MCF 10A (cell line): ENCODE measurements at regions not wholly inside any gene's neighbourhood (a gene's known extent, or its start where the extent isn't known, plus 50 kb on each side); places are given as distances from the start of the nearest gene placed in this dataset.

Experiments
- BruUV-seq: library from RNA; stranded (reverse); fragments of 400-500 nt; replicated peaks from 2 replicates; lab custom pipeline; 2021; lab: Mats Ljungman, UMichigan
- CTCF ChIA-PET: fragments of 300-600 bp; sonication (Branson Sonifier 250); formaldehyde crosslinking; extraction: SDS; loops from one replicate; lab custom pipeline; 2021; ENCODE audit warnings: antibody characterized with exemption, inconsistent platforms; lab: Yijun Ruan, JAX
- POLR2A ChIA-PET: fragments of 300-600, 350-650 bp; sonication (Branson Sonifier 250); formaldehyde crosslinking; extraction: SDS; loops from one replicate; lab custom pipeline; 2020; ENCODE audit warnings: antibody characterized with exemption, inconsistent platforms; lab: Yijun Ruan, JAX
- DNase-seq: peaks from one replicate; pipeline ENCODE4 v3.0.0-alpha.2; 2018; ENCODE audit not compliant: unreplicated experiment
- H3K27ac Mint-ChIP-seq: one replicate; pipeline ENCODE4 v1.8.0; 2022; ENCODE audit warnings: mild to moderate bottlenecking, low read depth, mixed read lengths; ENCODE audit not compliant: unreplicated experiment
- H3K27me3 Mint-ChIP-seq: one replicate; pipeline ENCODE4 v1.8.0; 2022; ENCODE audit warnings: mixed read lengths; ENCODE audit not compliant: insufficient read depth, unreplicated experiment
- H3K36me3 Mint-ChIP-seq: one replicate; pipeline ENCODE4 v1.8.0; 2022; ENCODE audit warnings: mild to moderate bottlenecking, moderate library complexity, mixed read lengths; ENCODE audit not compliant: insufficient read depth, unreplicated experiment
- H3K4me1 Mint-ChIP-seq: one replicate; pipeline ENCODE4 v1.8.0; 2022; ENCODE audit warnings: mixed read lengths; ENCODE audit not compliant: insufficient read depth, unreplicated experiment
- H3K4me3 Mint-ChIP-seq: one replicate; pipeline ENCODE4 v1.8.0; 2022; ENCODE audit warnings: mild to moderate bottlenecking, moderate library complexity, mixed read lengths; ENCODE audit not compliant: unreplicated experiment
- H3K9me3 Mint-ChIP-seq: one replicate; pipeline ENCODE4 v1.8.0; 2022; ENCODE audit warnings: mixed read lengths; ENCODE audit not compliant: unreplicated experiment
- intact Hi-C: fragments of 100-400 bp; cut with micrococcal nuclease; formaldehyde crosslinking; loops from 2 replicates; pipeline ENCODE4 v1.14.1; 2022
- TF ChIP-seq, protein P1 (sequence below): fragments of 200-600 bp; IDR thresholded peaks from one replicate; pipeline ENCODE4 v1.8.0; 2022; ENCODE audit warnings: antibody characterized with exemption, mild to moderate bottlenecking; ENCODE audit not compliant: unreplicated experiment

DNA sequence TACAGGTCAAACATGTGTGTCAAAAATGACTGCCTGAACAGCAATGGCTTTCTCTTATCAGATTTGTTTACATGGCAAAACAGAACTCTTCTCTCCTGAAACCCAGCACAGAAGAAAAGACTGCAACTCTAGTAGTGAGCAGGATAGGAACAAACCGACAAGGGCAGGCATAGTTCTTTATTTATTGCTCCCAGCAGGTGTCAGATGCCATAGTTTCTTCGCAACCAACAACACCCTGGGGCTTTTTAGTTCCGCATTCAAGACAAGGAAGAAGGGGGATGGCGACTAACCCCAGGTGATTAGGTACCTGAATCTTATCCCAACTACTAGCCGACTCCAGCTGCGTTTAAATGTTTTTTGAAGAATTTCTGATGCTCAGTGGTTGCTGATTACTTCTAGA lies 367.5 kb upstream of the FIGN start:
- TF ChIP-seq, protein P1, sequence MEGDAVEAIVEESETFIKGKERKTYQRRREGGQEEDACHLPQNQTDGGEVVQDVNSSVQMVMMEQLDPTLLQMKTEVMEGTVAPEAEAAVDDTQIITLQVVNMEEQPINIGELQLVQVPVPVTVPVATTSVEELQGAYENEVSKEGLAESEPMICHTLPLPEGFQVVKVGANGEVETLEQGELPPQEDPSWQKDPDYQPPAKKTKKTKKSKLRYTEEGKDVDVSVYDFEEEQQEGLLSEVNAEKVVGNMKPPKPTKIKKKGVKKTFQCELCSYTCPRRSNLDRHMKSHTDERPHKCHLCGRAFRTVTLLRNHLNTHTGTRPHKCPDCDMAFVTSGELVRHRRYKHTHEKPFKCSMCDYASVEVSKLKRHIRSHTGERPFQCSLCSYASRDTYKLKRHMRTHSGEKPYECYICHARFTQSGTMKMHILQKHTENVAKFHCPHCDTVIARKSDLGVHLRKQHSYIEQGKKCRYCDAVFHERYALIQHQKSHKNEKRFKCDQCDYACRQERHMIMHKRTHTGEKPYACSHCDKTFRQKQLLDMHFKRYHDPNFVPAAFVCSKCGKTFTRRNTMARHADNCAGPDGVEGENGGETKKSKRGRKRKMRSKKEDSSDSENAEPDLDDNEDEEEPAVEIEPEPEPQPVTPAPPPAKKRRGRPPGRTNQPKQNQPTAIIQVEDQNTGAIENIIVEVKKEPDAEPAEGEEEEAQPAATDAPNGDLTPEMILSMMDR = no peak
- intact Hi-C loops = no loop called here
- CTCF ChIA-PET = no interaction called here
- no peak for DNase-seq
- POLR2A ChIA-PET = interaction anchor here (0.6 kb wide), 1 partner anchor 773 kb away, joined by 4 read pairs; no protein-coding TSS in a partner anchor
- Mint-ChIP-seq H3K36me3 (no peaks in the 10 kb centered on the region), H3K9me3 (no peaks in the 10 kb centered on the region), H3K4me3 (no peak overlapping the region), H3K4me1 (no peaks in the 10 kb centered on the region), H3K27me3 (no peaks in the 10 kb centered on the region), H3K27ac (no peak overlapping the region)
- no TSS peak for BruUV-seq

DNA sequence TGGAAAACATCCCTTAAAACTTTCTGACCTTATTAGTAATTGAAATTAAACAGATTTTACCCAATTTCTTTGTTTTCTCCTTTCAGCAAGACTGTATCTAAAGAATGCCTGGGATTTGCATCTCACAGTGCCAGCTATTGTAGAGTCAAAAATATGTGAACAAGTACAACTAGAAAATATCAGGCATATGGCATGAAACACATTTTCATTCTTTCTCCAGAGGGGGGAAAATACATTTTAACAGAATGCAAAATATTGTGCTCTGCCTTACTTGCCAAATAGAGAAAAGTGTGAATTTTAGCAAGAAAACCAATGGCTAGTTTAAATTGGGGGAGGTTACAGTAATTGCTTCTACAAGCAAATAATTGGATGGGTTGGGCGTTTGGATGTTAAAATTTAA lies 366.6 kb upstream of the FIGN start:
- Mint-ChIP-seq H3K4me3 (no peak overlapping the region), H3K9me3 (no peaks in the 10 kb centered on the region), H3K4me1 (no peaks in the 10 kb centered on the region), H3K36me3 (no peaks in the 10 kb centered on the region), H3K27me3 (no peaks in the 10 kb centered on the region), H3K27ac (no peak overlapping the region)
- POLR2A ChIA-PET = no interaction called here
- intact Hi-C loops = no loop called here
- no TSS peak for BruUV-seq
- CTCF ChIA-PET = interaction anchor here (0.6 kb wide), 1 partner anchor 1396 kb away, joined by 5 read pairs; no protein-coding TSS in a partner anchor
- TF ChIP-seq, protein P1 = no peak
- DNase-seq = no peak

DNA sequence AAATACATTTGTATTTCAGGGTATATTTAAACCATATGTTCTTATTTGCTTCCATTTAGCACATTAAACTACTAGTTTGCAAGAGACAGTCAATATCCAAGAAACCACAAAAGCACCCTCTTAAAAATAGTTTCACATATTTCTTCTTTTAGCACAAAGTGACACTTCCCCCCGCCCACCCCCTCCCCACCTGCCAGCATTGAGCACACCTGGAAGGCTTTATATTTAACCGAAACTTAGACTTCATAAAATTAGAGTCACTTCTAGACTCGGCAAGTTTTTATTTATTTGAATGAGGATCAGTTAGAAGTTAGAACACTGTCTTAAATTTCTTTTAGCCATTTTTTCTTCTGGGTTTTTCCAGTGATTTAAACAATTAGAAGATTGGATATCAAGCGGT lies 355.9 kb upstream of the FIGN start:
- intact Hi-C loops = no loop called here
- no TSS peak for BruUV-seq
- ChIA-PET CTCF (no interaction called here), POLR2A (no interaction called here)
- H3K27me3 Mint-ChIP-seq = no peaks in the 10 kb centered on the region
- TF ChIP-seq, protein P1 = no peak
- no peaks in the 10 kb centered on the region for H3K36me3 Mint-ChIP-seq
- H3K27ac Mint-ChIP-seq = no peak overlapping the region
- DNase-seq = no peak
- H3K9me3 Mint-ChIP-seq = no peaks in the 10 kb centered on the region
- no peak overlapping the region for H3K4me3 Mint-ChIP-seq
- H3K4me1 Mint-ChIP-seq = peaks cover 4% of the 10 kb centered on the region

DNA sequence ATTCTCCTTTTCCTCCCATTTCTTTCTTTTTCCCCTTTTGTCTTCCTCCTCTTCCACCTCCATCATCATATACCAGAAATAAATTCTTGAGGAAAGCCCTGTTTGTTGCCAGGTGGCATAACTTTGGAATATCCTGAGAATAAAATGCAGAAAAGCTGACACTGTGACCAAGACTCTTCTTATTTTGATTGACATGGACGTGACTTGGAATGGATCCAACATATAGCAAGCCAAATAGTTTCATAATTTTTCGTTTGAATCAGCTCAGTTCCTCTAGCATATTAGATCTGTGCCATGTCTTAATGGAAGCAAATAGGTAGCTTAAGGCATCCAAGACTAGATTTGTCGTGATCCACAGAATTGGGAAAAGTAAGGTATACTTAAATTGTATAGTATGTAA lies 354.7 kb upstream of the FIGN start:
- peak; percentile 21 for DNase-seq
- no TSS peak for BruUV-seq
- intact Hi-C loops = no loop called here
- H3K4me3 Mint-ChIP-seq = no peak overlapping the region
- CTCF ChIA-PET = interaction anchor here (0.7 kb wide), 1 partner anchor 285 kb away, joined by 3 read pairs; no protein-coding TSS in a partner anchor
- no peak overlapping the region for H3K27ac Mint-ChIP-seq
- TF ChIP-seq, protein P1 = no peak
- peaks cover 4% of the 10 kb centered on the region for H3K4me1 Mint-ChIP-seq
- POLR2A ChIA-PET = no interaction called here
- H3K27me3 Mint-ChIP-seq = no peaks in the 10 kb centered on the region
- H3K36me3 Mint-ChIP-seq = no peaks in the 10 kb centered on the region
- H3K9me3 Mint-ChIP-seq = no peaks in the 10 kb centered on the region
